ENCODE measurements at regions not wholly inside any gene's neighbourhood (a gene's known extent, or its start where the extent isn't known, plus 50 kb on each side); places are given as distances from the start of the nearest gene placed in this dataset.
A peak's percentile ranks its signal among the peaks of the same experiment; 100 is the strongest.

GRCh38 chr6:93104195-93104817, 315.1 kb downstream of the EPHA7 start:
- H3K4me3 ChIP-seq: no peak overlapping the region

GRCh38 chr6:93088621-93089501, 330.5 kb downstream of the EPHA7 start:
- no peaks in the 10 kb centered on the region for H3K9me2 ChIP-seq (replicated peaks; ENCODE audit: insufficient read depth)
- H3K4me2 ChIP-seq: peak overlapping the region; percentile 63
- H3K79me2 ChIP-seq: no peaks in the 10 kb centered on the region
- peak; percentile 35 for DNase-seq (ENCODE audit: low spot score)
- TF ChIP-seq EZH2 (IDR thresholded peaks at IDR 0.05; ENCODE audit: borderline replicate concordance) (no peak), CTCF (IDR thresholded peaks at IDR 0.05; ENCODE audit: poor library complexity) (no peak), EZH2phosphoT487 (IDR thresholded peaks at IDR 0.05; ENCODE audit: low read depth, severe bottlenecking, unreplicated experiment) (no peak)
- H3K4me1 ChIP-seq (ENCODE audit: insufficient read depth): no peaks in the 10 kb centered on the region
- H3K9me3 ChIP-seq (ENCODE audit: low read depth): no peaks in the 10 kb centered on the region
- no peaks in the 10 kb centered on the region for H3K36me3 ChIP-seq (replicated peaks; ENCODE audit: insufficient read depth, low read depth)
- 37% methylated on average over 14 of the region's 14 CpGs for WGBS (ENCODE audit: low lambda C conversion rate, missing lambda C conversion rate)
- H4K20me1 ChIP-seq (ENCODE audit: insufficient read depth, poor library complexity, severe bottlenecking): no peaks in the 10 kb centered on the region
- peak overlapping the region; percentile 32 for H3K27ac ChIP-seq
- H3K4me3 ChIP-seq: no peak overlapping the region
- H2AFZ ChIP-seq: no peak overlapping the region
- no peaks in the 10 kb centered on the region for H3K27me3 ChIP-seq

More at GRCh38 chr6:93104195-93104817, 315.1 kb downstream of the EPHA7 start:
- Histone ChIP-seq H3K36me3 (replicated peaks; ENCODE audit: insufficient read depth, low read depth) (no peaks in the 10 kb centered on the region), H3K79me2 (no peaks in the 10 kb centered on the region), H3K9me2 (replicated peaks; ENCODE audit: insufficient read depth) (no peaks in the 10 kb centered on the region), H4K20me1 (ENCODE audit: insufficient read depth, poor library complexity, severe bottlenecking) (no peaks in the 10 kb centered on the region), H3K4me1 (ENCODE audit: insufficient read depth) (peaks cover 20% of the 10 kb centered on the region), H3K9me3 (ENCODE audit: low read depth) (no peaks in the 10 kb centered on the region), H2AFZ (peak overlapping the region; percentile 4), H3K27me3 (no peaks in the 10 kb centered on the region), H3K27ac (peak overlapping the region; percentile 84), H3K4me2 (peak overlapping the region; percentile 44)
- WGBS (ENCODE audit: low lambda C conversion rate, missing lambda C conversion rate): 18% methylated on average over 1 of the region's 1 CpG
- peak; percentile 16 for DNase-seq (ENCODE audit: low spot score)
- TF ChIP-seq EZH2 (IDR thresholded peaks at IDR 0.05; ENCODE audit: borderline replicate concordance): no peak
- no peak for TF ChIP-seq EZH2phosphoT487 (IDR thresholded peaks at IDR 0.05; ENCODE audit: low read depth, severe bottlenecking, unreplicated experiment)
- TF ChIP-seq CTCF (IDR thresholded peaks at IDR 0.05; ENCODE audit: poor library complexity): no peak

- WGBS (ENCODE audit: low lambda C conversion rate, missing lambda C conversion rate): 64% methylated on average over 2 of the region's 2 CpGs
Measured at GRCh38 chr6:93087606-93088005, 331.8 kb downstream of the EPHA7 start.

More at GRCh38 chr6:93087606-93088005, 331.8 kb downstream of the EPHA7 start:
- DNase-seq (ENCODE audit: low spot score): no peak
- Histone ChIP-seq H3K27me3 (no peaks in the 10 kb centered on the region), H3K9me2 (replicated peaks; ENCODE audit: insufficient read depth) (no peaks in the 10 kb centered on the region), H4K20me1 (ENCODE audit: insufficient read depth, poor library complexity, severe bottlenecking) (no peaks in the 10 kb centered on the region), H3K27ac (no peak overlapping the region), H3K79me2 (no peaks in the 10 kb centered on the region), H3K4me2 (no peak overlapping the region), H2AFZ (no peak overlapping the region), H3K4me1 (ENCODE audit: insufficient read depth) (no peaks in the 10 kb centered on the region), H3K9me3 (ENCODE audit: low read depth) (no peaks in the 10 kb centered on the region), H3K4me3 (no peak overlapping the region), H3K36me3 (replicated peaks; ENCODE audit: insufficient read depth, low read depth) (no peaks in the 10 kb centered on the region)
- TF ChIP-seq EZH2 (IDR thresholded peaks at IDR 0.05; ENCODE audit: borderline replicate concordance): no peak
- no peak for TF ChIP-seq CTCF (IDR thresholded peaks at IDR 0.05; ENCODE audit: poor library complexity)
- TF ChIP-seq EZH2phosphoT487 (IDR thresholded peaks at IDR 0.05; ENCODE audit: low read depth, severe bottlenecking, unreplicated experiment): no peak

All from hepatocyte (in vitro differentiated cells).